ENCODE measurements at regions not wholly inside any gene's neighbourhood (a gene's known extent, or its start where the extent isn't known, plus 50 kb on each side); places are given as distances from the start of the nearest gene placed in this dataset.
A peak's percentile ranks its signal among the peaks of the same experiment; 100 is the strongest.
"Not testable (repeated sequence)": the region's sequence is repeated elsewhere in the genome, so short reads cannot be mapped to it uniquely, and the experiment has no call there.

DNA sequence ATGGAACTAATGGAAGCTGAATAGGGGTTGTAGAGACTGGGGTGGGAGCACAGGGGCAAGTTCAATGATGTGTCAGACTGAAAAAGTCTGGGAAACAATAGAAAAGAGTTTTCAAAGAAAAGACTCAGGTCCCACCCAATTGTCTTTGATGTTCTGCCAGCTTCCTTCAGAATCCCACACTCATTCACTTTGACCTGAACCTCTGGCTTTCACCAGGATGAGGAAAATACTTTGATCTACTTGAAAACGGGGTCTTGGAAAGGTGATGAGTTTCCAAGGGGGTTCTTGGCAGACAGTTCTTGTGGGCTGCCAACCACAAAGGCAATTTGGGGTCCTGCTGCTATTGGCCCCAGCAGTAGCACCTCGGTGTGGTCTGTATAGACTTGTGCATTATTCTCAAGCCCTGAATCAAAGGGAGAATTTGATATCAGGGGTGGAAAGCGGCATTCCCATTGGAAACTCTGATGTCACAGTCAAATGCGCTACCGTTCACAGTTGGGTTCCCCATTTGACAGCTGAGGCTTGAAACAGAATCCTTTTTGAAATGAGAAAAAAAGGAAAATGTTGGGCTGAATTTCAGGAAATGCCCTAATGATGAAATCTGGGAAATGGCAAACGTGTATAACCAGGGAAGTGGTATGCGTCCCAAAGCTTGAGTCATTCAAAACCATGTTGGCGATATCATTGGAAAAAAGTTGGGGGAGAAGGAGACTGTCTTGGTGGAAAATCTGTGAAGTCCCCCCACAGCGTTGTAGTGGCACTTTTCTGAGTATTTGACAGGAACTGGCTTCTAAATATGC lies 229.2 kb upstream of the LRTM1 start:
- DNase-seq (ENCODE audit: low read depth), result no peak

DNA sequence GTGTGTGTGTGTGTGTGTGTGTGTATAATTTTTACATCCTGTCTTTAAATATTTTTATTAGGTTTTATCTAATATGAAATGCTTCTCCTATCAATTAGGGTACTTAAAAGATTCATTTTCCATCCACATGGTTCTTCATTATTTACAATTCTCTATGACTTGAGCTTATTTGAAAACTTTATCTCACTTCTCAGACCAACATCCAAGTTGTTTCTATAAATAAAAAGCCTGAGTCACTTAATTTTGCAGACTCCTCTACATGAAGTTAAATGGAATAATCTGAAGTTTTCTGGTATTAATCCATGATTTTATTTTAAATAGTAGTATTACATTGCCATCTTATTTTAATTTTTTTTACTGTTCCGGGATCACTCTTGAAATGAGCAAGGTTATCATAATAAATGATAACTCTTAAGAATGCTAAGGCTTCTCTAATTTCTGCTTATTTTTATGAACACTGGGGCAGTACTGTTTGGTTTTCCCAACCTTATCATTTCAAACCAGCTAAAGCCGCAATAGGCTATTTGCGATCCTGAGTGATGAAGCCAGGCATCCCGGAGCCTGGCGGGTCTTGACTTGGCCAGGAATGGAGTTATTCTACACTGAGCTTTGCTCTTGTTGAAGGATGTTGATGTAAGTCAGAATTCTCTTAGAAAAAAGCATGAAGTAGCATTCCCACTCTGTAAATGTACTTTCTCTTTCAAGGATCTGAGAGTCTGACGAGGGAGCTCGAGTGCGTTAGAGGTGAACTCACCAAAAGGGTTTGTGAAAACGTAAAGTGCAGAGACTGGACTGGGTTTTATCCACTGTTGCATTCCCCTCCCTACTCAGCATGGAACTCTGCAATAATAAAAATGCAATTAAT lies 220.2 kb upstream of the LRTM1 start:
- DNase-seq (ENCODE audit: low read depth), result no peak

DNA sequence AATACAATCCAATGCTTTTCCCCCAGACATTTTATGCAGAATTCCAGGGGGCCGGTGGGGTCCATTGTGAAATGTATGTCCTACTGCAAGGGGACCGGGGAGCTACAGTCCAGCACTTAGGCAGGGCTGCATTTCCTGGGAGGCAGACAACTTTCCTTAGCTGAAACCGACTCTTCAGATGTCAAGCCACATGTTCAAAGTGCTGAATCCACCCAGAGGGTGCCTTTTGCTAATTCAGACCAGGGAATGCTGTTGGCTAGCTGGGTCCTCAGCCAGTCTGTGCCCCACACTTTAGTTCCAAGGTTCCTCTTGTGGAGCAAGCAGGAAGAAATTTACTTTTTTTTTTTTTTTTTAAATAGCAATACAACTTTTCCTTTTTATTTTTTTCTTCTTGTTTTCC lies 219.5 kb upstream of the LRTM1 start:
- DNase-seq (ENCODE audit: low read depth), result no peak

DNA sequence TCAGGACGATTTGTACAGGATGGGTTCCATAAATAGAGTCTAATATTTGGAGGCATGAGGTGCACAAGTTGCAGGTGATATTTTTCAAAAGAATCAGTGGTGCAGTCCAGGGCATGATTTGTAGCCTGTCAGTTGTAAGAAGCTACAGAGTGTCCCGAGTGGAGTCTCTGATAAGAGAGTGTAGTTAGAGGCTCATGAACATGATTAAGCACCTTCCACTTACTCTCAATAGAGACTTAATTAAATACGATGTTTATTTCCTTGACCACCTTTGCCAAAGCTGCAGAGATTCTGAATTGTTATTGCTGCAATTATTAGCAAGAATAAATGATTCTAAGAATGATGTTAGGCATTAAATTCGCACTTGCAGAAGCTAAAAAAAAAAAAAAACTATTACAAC lies 218.4 kb upstream of the LRTM1 start:
- no peak for DNase-seq (ENCODE audit: low read depth)

DNA sequence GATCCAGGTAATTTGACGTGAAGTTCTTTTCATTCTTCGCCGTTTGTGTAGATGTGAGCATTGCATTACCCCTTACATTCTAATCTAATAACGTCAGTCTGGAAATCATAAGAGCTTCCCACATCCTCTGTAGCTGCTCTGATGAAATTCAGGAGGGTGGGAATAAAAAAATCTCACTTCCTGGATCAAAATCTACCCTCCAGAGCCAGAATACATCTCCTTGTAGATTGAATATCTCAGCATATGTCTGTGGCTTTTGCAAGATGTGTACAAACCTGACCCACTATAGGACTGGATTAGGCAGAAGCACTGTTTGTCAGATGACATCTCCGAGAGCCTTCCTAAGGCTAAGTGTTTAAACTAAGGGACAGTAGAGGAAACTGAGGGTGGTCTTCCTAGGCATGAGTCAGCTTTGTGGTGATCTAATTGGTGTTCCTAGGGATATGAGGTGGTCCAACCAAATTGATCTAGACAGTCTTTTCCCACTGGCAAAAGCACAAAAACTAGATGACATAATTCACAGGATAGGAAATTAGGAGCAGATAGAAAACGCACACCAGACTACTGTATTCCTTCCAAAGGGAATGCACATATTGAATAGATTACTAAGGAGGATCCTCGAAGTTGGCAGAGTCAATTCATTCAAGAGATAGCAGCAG lies 216.3 kb upstream of the LRTM1 start:
- peak; percentile 67 for DNase-seq (ENCODE audit: low read depth)

DNA sequence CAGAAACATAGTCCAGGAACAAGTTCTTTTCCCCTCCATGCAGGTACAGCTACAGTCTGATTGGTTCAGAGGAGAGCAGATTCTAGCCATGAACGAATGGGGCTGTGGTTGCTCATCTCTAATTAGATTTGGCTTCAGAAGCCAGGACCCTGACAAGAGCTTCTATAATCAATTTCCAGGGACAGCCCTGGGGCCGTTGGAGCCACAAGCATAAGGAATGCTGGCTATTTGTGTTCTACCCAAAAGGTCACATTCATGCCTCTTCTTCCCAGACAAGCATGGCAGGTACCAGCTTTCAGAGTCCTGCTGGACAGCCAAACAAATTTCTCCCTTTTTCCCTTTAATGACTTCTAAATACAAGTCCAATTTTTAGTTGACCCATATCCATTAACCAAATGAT lies 215.5 kb upstream of the LRTM1 start:
- no peak for DNase-seq (ENCODE audit: low read depth)

DNA sequence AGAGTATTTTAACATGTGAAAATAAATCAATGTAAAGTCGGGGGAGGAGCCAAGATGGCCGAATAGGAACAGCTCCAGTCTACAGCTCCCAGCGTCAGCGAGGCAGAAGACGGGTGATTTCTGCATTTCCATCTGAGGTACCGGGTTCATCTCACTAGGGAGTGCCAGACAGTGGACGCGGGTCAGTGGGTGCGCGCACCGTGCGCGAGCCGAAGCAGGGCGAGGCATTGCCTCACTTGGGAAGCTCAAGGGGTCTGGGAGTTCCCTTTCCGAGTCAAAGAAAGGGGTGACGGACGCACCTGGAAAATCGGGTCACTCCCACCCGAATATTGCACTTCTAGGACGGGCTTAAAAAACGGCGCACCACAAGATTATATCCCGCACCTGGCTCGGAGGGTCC lies 208.4 kb upstream of the LRTM1 start:
- DNase-seq (ENCODE audit: low read depth), result not testable (repeated sequence)

DNA sequence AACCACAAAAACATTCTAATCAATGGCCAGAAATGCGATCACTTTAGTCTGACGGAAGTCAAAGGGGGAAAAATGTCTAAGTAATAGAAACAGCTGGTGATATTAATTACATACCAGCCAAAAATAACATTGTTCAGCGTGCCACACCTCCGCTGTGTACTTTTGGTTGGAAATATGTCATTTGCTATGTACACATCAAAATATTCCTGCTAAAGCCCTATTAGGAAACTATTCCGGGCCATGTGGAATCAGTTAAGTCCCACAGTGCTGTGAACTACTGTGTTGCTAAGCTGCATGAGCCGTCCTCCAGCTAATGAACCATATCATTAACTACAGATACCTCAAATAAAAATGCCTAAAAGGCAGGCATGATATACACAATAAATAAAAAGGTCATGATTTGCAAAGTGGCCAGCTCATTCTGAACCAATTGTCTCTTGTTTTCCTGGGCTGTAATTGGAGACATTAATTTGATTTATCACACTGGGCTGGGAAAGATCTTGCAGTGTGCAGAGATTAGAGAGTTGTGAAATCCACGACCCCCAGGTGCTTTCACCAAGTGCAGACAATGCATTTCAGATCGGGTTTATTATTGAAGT lies 200.5 kb upstream of the LRTM1 start:
- DNase-seq (ENCODE audit: low read depth), result peak; percentile 95

DNA sequence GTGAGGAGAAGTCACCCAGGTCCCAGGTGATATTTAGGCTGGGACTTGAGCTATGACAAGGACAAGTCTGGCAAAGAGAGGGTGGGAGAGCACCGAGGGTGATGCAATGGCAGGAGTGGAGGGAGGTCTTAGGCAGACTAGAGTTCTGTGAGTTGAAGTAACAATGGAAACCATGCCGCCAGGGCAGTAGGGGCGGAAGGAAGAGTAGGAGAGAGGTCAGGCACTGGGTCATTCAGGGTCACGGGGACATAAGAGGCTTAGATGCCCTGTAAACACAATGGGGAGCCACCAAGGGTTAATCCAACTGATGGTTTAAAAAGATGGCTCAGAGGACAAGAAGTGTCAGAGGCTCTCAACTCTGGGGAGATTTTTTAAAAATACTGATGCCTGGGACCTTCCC lies 199.7 kb upstream of the LRTM1 start:
- no peak for DNase-seq (ENCODE audit: low read depth)

DNA sequence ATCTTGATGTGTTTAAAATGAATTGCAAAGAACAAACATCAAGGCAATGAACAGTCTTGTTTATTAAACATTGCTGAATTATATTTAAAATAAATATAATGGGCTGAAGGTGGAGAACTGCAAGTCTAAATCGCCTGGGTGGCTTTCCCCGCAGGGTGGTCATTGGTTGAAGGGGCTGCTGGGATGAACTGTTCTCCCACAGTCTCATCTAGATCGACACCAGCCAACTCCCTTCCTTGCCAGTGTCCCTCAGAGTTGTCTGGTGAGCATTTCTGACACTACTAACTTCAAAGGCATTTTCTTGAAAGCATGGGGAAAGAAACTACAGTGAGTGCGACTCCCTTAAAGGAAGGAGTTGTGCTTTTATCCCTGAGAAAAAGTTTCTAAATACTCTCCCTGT lies 196.5 kb upstream of the LRTM1 start:
- DNase-seq (ENCODE audit: low read depth), result no peak

Measured in GM04503 (cell line).